PC-3 (cell line): ENCODE measurements at regions not wholly inside any gene's neighbourhood (a gene's known extent, or its start where the extent isn't known, plus 50 kb on each side); places are given as distances from the start of the nearest gene placed in this dataset.
A peak's percentile ranks its signal among the peaks of the same experiment; 100 is the strongest.

Source experiments
- ATAC-seq: fragments of 200-7000 bp; cut with Tn5 transposase; 2 replicates; pipeline ENCODE4 v1.9.1; 2020; ENCODE audit warnings: mild to moderate bottlenecking, moderate library complexity
- BruUV-seq: library from RNA; stranded (reverse); fragments of 400-500 nt; replicated peaks from 2 replicates; lab custom pipeline; 2021; lab: Mats Ljungman, UMichigan
- CTCF ChIA-PET: fragments of 300-600 bp; sonication (Branson Sonifier 250); formaldehyde crosslinking; loops from one replicate; lab custom pipeline; 2022; ENCODE audit warnings: antibody characterized with exemption; lab: Charles Lee
- POLR2A ChIA-PET: fragments of 300-600 bp; sonication (Branson Sonifier 250); formaldehyde crosslinking; loops from one replicate; lab custom pipeline; 2022; ENCODE audit warnings: antibody characterized with exemption; ENCODE audit not compliant: unreplicated experiment; lab: Charles Lee
- DNase-seq: peaks from one replicate; pipeline ENCODE4 v3.0.0-alpha.2; 2015
- H2AFZ ChIP-seq: fragments of 300-600 bp; sonication (generic); 2 replicates; pipeline ENCODE4 v1.6.0; 2016; ENCODE audit warnings: antibody characterized with exemption, low read length
- H3F3A ChIP-seq: fragments of 300-600 bp; sonication (generic); one replicate; pipeline ENCODE4 v1.6.0; 2017; ENCODE audit warnings: antibody characterized with exemption, low read length, control low read depth, mild to moderate bottlenecking; ENCODE audit not compliant: unreplicated experiment
- H3K27ac ChIP-seq: fragments of 300-600 bp; sonication (generic); 2 replicates; pipeline ENCODE4 v1.5.1; 2016; ENCODE audit warnings: mild to moderate bottlenecking, low read length
- H3K27me3 ChIP-seq: fragments of 300-600 bp; sonication (generic); 2 replicates; pipeline ENCODE4 v1.6.1; 2016; ENCODE audit warnings: low read length, mixed read lengths
- H3K36me3 ChIP-seq: fragments of 300-600 bp; sonication (generic); 2 replicates; pipeline ENCODE4 v1.6.1; 2016; ENCODE audit warnings: low read depth, mixed run types, low read length, mixed read lengths
- H3K4me1 ChIP-seq: fragments of 300-600 bp; sonication (generic); 2 replicates; pipeline ENCODE4 v1.5.1; 2016; ENCODE audit warnings: low read length; ENCODE audit not compliant: insufficient read depth
- H3K4me2 ChIP-seq: fragments of 300-600 bp; sonication (generic); 2 replicates; pipeline ENCODE4 v1.6.0; 2016; ENCODE audit warnings: low read length
- H3K4me3 ChIP-seq: fragments of 300-600 bp; sonication (generic); 2 replicates; pipeline ENCODE4 v1.5.1; 2016; ENCODE audit warnings: mild to moderate bottlenecking, low read length, mixed read lengths
- H3K79me2 ChIP-seq: fragments of 300-600 bp; sonication (generic); 2 replicates; pipeline ENCODE4 v1.6.1; 2017; ENCODE audit warnings: low read length, mixed read lengths
- H3K9ac ChIP-seq: fragments of 300-600 bp; sonication (generic); 2 replicates; pipeline ENCODE4 v1.6.0; 2016; ENCODE audit warnings: mild to moderate bottlenecking, low read length
- H3K9me2 ChIP-seq: fragments of 300-600 bp; sonication (generic); replicated peaks from 2 replicates; pipeline ENCODE4 v1.6.1; 2016; ENCODE audit warnings: mixed run types, low read length, mixed read lengths
- H3K9me3 ChIP-seq: fragments of 300-600 bp; sonication (generic); 2 replicates; pipeline ENCODE4 v1.6.1; 2016; ENCODE audit warnings: low read length, mixed read lengths
- H4K20me1 ChIP-seq: fragments of 300-600 bp; sonication (generic); 2 replicates; pipeline ENCODE4 v1.6.1; 2016; ENCODE audit warnings: low read length, mixed read lengths
- EZH2 ChIP-seq: fragments of 300-600 bp; sonication (generic); IDR thresholded peaks from one replicate; pipeline ENCODE4 v1.6.1; 2017; ENCODE audit warnings: antibody characterized with exemption, mild to moderate bottlenecking, low read length; ENCODE audit not compliant: unreplicated experiment
- EZH2phosphoT487 ChIP-seq: fragments of 300-600 bp; sonication (generic); IDR thresholded peaks from 2 replicates; pipeline ENCODE4 v1.6.1; 2018; ENCODE audit warnings: mild to moderate bottlenecking, antibody characterized with exemption, low read length, borderline replicate concordance
- intact Hi-C: fragments of 100-400 bp; cut with micrococcal nuclease; formaldehyde crosslinking; loops from 2 replicates; pipeline ENCODE4 v1.9.0; 2023
- TF ChIP-seq, protein P1 (sequence below): fragments of 300-600 bp; sonication (generic); conservative IDR thresholded peaks from 2 replicates; pipeline ENCODE4 v1.5.1; 2017; ENCODE audit warnings: antibody characterized with exemption, low read depth, mild to moderate bottlenecking, low read length

DNA sequence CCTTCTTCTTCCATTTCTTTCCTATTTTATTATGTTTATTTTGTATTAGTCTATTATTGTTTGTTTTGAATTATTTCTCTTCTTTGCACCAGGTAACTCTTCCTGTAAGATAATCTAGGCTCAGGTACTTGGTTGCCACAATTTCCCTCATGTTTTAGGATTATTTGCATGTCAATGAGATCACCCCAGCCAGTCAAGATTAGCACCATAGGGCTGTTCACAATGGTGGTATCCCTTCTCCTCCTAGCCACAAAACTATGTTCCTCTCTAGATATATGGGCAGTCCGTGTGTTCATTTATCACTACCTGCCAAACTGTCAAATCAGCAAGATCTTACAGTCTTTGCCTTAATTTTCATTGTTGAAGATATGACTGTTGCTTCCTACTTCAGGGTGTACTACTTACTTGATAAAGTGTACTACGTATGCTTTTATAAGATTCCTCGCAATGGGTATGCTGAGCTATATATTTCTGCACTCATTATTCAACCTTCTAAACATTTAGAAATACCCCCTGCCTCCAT, 1536.2 kb downstream of the PLA2G4A start:
- no TSS peak for BruUV-seq
- TF ChIP-seq EZH2phosphoT487 (no peak), EZH2 (no peak)
- TF ChIP-seq, protein P1, sequence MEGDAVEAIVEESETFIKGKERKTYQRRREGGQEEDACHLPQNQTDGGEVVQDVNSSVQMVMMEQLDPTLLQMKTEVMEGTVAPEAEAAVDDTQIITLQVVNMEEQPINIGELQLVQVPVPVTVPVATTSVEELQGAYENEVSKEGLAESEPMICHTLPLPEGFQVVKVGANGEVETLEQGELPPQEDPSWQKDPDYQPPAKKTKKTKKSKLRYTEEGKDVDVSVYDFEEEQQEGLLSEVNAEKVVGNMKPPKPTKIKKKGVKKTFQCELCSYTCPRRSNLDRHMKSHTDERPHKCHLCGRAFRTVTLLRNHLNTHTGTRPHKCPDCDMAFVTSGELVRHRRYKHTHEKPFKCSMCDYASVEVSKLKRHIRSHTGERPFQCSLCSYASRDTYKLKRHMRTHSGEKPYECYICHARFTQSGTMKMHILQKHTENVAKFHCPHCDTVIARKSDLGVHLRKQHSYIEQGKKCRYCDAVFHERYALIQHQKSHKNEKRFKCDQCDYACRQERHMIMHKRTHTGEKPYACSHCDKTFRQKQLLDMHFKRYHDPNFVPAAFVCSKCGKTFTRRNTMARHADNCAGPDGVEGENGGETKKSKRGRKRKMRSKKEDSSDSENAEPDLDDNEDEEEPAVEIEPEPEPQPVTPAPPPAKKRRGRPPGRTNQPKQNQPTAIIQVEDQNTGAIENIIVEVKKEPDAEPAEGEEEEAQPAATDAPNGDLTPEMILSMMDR = no peak
- Histone ChIP-seq H3K36me3 (no peaks in the 10 kb centered on the region), H3K4me1 (no peaks in the 10 kb centered on the region), H4K20me1 (no peaks in the 10 kb centered on the region), H3K9me3 (no peaks in the 10 kb centered on the region), H3F3A (no peaks in the 10 kb centered on the region), H3K4me2 (no peak overlapping the region), H3K27ac (no peak overlapping the region), H2AFZ (no peak overlapping the region), H3K9ac (no peak overlapping the region), H3K4me3 (no peak overlapping the region), H3K27me3 (no peaks in the 10 kb centered on the region), H3K9me2 (no peaks in the 10 kb centered on the region), H3K79me2 (no peaks in the 10 kb centered on the region)
- POLR2A ChIA-PET = no interaction called here
- DNase-seq (no peak), ATAC-seq (no peak)
- CTCF ChIA-PET = no interaction called here
- intact Hi-C loops = no loop called here

DNA sequence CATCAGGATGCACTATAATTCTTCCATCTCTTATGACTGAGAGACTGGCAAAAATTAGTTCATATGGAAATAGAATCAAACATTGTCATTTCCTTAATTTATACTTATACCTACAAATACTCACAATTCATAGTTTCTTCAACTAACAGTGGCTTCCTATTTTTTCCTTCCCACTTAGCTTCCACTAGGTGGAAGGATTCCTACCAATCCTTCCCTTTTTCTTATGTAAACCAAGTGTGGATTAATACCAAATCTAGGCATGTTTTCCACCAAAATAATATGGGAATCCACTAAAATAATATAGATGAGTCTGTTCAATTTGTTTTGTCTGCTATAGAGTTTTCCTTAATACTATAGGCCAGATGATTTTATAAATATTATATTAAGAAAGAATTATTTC, 1537.1 kb downstream of the PLA2G4A start:
- H3K9me3 ChIP-seq = no peaks in the 10 kb centered on the region
- BruUV-seq = no TSS peak
- H4K20me1 ChIP-seq = no peaks in the 10 kb centered on the region
- H2AFZ ChIP-seq = no peak overlapping the region
- H3K36me3 ChIP-seq = no peaks in the 10 kb centered on the region
- TF ChIP-seq EZH2 = no peak
- TF ChIP-seq, protein P1 = 0 out of 2 replicates have a peak, but pooled peaks have one; percentile 22
- no peak for TF ChIP-seq EZH2phosphoT487
- no peak overlapping the region for H3K27ac ChIP-seq
- no peaks in the 10 kb centered on the region for H3K79me2 ChIP-seq
- DNase-seq = no peak
- H3F3A ChIP-seq = no peaks in the 10 kb centered on the region
- CTCF ChIA-PET = no interaction called here
- H3K9me2 ChIP-seq = no peaks in the 10 kb centered on the region
- no peaks in the 10 kb centered on the region for H3K4me1 ChIP-seq
- intact Hi-C loops = no loop called here
- H3K27me3 ChIP-seq = no peaks in the 10 kb centered on the region
- no peak overlapping the region for H3K4me2 ChIP-seq
- POLR2A ChIA-PET = no interaction called here
- H3K9ac ChIP-seq = no peak overlapping the region
- ATAC-seq = no peak
- no peak overlapping the region for H3K4me3 ChIP-seq

DNA sequence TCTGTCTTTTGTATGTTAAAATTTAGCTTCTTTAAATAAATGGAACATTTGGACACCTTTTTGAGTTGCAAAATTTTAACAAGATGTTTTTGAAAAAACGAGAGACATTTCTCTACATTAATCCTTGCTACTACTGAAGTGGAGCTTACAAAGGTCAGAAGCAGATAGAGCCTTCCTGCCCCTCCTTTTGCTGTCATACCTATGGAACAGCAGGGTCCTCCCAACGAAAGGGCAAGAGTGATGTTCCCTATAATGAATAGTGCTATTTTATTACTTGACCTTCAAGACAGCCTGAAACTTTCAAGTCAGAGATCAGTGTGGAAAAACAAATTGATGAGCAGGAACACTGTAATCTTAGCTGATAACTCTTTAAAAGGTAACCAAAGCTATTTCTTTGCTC, 1538.9 kb downstream of the PLA2G4A start:
- Histone ChIP-seq H3K9ac (no peak overlapping the region), H2AFZ (no peak overlapping the region), H3F3A (no peaks in the 10 kb centered on the region), H3K9me3 (no peaks in the 10 kb centered on the region), H3K79me2 (no peaks in the 10 kb centered on the region), H4K20me1 (no peaks in the 10 kb centered on the region), H3K36me3 (no peaks in the 10 kb centered on the region), H3K27ac (no peak overlapping the region), H3K4me1 (no peaks in the 10 kb centered on the region), H3K4me3 (no peak overlapping the region), H3K9me2 (no peaks in the 10 kb centered on the region), H3K4me2 (no peak overlapping the region), H3K27me3 (no peaks in the 10 kb centered on the region)
- intact Hi-C loops = no loop called here
- TF ChIP-seq EZH2 (no peak), EZH2phosphoT487 (no peak)
- TF ChIP-seq, protein P1 = no peak
- ATAC-seq = no peak
- ChIA-PET POLR2A (no interaction called here), CTCF (no interaction called here)
- no TSS peak for BruUV-seq
- DNase-seq = no peak
